ENCODE measurements at regions not wholly inside any gene's neighbourhood (a gene's known extent, or its start where the extent isn't known, plus 50 kb on each side); places are given as distances from the start of the nearest gene placed in this dataset.

DNA sequence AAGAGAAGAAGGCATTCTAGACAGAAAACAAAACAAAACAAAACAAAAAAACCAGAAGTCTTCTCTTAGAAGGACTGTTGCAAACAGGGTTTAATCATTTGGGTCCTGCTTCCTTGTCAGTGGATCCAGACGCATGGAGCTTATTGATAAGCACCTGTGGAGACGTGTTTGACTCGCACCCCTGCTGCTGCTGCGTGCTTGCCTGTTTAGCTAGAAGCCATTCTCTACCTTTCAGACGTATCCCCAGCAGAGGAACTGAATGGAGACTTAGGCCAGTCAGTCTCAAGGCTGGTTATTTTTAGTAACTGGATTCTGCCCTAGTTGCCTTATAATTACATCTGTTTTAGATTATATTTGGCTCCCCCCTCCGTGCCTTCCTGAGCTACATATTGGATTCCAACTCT is 186.1 kb upstream of the EEA1 start:
- no peaks in the 10 kb centered on the region for H3K36me3 ChIP-seq (ENCODE audit: insufficient read depth, low read length)
- no peak overlapping the region for H3K27ac Mint-ChIP-seq (ENCODE audit: unreplicated experiment)
- H3K4me2 ChIP-seq (ENCODE audit: low read length) = peak overlapping the region; percentile 32
- no peak overlapping the region for H3K4me3 Mint-ChIP-seq (ENCODE audit: unreplicated experiment)
- H3K4me3 ChIP-seq (ENCODE audit: insufficient read depth, low read depth, low read length) = no peak overlapping the region
- no peak overlapping the region for H3K9ac ChIP-seq (ENCODE audit: low read length)
- no peaks in the 10 kb centered on the region for H3K36me3 Mint-ChIP-seq (ENCODE audit: low read depth, unreplicated experiment)
- no peaks in the 10 kb centered on the region for H3K27me3 ChIP-seq (ENCODE audit: insufficient read depth, low read length)
- no peak overlapping the region for H2AFZ ChIP-seq (ENCODE audit: low read depth, low read length)
- no peaks in the 10 kb centered on the region for H3K9me3 ChIP-seq (ENCODE audit: insufficient read depth, low read depth, low read length)
- TF ChIP-seq EZH2 (IDR thresholded peaks at IDR 0.05; ENCODE audit: insufficient read depth, low read length) = no peak
- TF ChIP-seq, protein P1, sequence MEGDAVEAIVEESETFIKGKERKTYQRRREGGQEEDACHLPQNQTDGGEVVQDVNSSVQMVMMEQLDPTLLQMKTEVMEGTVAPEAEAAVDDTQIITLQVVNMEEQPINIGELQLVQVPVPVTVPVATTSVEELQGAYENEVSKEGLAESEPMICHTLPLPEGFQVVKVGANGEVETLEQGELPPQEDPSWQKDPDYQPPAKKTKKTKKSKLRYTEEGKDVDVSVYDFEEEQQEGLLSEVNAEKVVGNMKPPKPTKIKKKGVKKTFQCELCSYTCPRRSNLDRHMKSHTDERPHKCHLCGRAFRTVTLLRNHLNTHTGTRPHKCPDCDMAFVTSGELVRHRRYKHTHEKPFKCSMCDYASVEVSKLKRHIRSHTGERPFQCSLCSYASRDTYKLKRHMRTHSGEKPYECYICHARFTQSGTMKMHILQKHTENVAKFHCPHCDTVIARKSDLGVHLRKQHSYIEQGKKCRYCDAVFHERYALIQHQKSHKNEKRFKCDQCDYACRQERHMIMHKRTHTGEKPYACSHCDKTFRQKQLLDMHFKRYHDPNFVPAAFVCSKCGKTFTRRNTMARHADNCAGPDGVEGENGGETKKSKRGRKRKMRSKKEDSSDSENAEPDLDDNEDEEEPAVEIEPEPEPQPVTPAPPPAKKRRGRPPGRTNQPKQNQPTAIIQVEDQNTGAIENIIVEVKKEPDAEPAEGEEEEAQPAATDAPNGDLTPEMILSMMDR (IDR thresholded peaks at IDR 0.05; ENCODE audit: insufficient read depth, low read depth, low read length) = no peak
- H3K79me2 ChIP-seq (ENCODE audit: insufficient read depth, low read length) = no peaks in the 10 kb centered on the region
- peaks cover 7% of the 10 kb centered on the region for H3K4me1 Mint-ChIP-seq (ENCODE audit: low read depth, unreplicated experiment)
- H4K20me1 ChIP-seq (ENCODE audit: insufficient read depth, low read length) = no peaks in the 10 kb centered on the region
- H3K27ac ChIP-seq (ENCODE audit: low read depth, low read length) = no peak overlapping the region
- H3K9me3 Mint-ChIP-seq (ENCODE audit: unreplicated experiment) = no peaks in the 10 kb centered on the region
- DNase-seq (ENCODE audit: low read depth) = no peak
- FAIRE-seq = no peak
- peaks cover 3% of the 10 kb centered on the region for H3K4me1 ChIP-seq (ENCODE audit: insufficient read depth, low read length)
- peaks cover 2% of the 10 kb centered on the region for H3K27me3 Mint-ChIP-seq (ENCODE audit: low read depth, unreplicated experiment)

DNA sequence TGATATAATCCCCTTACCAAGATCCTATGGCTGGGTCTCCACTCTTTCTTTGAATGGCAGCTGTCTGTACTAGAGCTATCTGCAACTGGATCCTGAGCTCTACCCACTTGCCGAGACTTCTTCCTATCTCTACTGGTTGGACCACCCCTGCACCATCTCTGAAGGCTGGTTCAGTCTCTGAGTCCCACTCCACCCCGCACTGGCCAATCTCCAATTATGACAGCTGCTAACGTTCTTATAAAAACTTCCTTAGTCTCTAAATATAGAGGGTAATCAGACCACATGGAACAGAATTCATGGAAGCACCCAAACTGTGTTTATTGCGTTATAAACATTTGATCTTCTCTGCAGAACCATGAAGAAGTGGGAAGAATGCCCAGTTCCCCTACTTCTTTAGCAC is 186.6 kb upstream of the EEA1 start:
- FAIRE-seq (no peak), DNase-seq (ENCODE audit: low read depth) (no peak)
- Histone ChIP-seq H3K9ac (ENCODE audit: low read length) (no peak overlapping the region), H2AFZ (ENCODE audit: low read depth, low read length) (no peak overlapping the region), H3K27ac (ENCODE audit: low read depth, low read length) (no peak overlapping the region), H4K20me1 (ENCODE audit: insufficient read depth, low read length) (no peaks in the 10 kb centered on the region), H3K4me1 (ENCODE audit: insufficient read depth, low read length) (peaks cover 3% of the 10 kb centered on the region), H3K4me2 (ENCODE audit: low read length) (no peak overlapping the region), H3K9me3 (ENCODE audit: insufficient read depth, low read depth, low read length) (no peaks in the 10 kb centered on the region), H3K4me3 (ENCODE audit: insufficient read depth, low read depth, low read length) (no peak overlapping the region), H3K79me2 (ENCODE audit: insufficient read depth, low read length) (no peaks in the 10 kb centered on the region), H3K36me3 (ENCODE audit: insufficient read depth, low read length) (no peaks in the 10 kb centered on the region), H3K27me3 (ENCODE audit: insufficient read depth, low read length) (no peaks in the 10 kb centered on the region)
- no peak for TF ChIP-seq EZH2 (IDR thresholded peaks at IDR 0.05; ENCODE audit: insufficient read depth, low read length)
- TF ChIP-seq, protein P1 (IDR thresholded peaks at IDR 0.05; ENCODE audit: insufficient read depth, low read depth, low read length) = no peak
- H3K4me1 Mint-ChIP-seq (ENCODE audit: low read depth, unreplicated experiment) = peaks cover 7% of the 10 kb centered on the region
- peaks cover 2% of the 10 kb centered on the region for H3K27me3 Mint-ChIP-seq (ENCODE audit: low read depth, unreplicated experiment)
- no peak overlapping the region for H3K27ac Mint-ChIP-seq (ENCODE audit: unreplicated experiment)
- no peak overlapping the region for H3K4me3 Mint-ChIP-seq (ENCODE audit: unreplicated experiment)
- H3K9me3 Mint-ChIP-seq (ENCODE audit: unreplicated experiment) = no peaks in the 10 kb centered on the region
- no peaks in the 10 kb centered on the region for H3K36me3 Mint-ChIP-seq (ENCODE audit: low read depth, unreplicated experiment)

DNA sequence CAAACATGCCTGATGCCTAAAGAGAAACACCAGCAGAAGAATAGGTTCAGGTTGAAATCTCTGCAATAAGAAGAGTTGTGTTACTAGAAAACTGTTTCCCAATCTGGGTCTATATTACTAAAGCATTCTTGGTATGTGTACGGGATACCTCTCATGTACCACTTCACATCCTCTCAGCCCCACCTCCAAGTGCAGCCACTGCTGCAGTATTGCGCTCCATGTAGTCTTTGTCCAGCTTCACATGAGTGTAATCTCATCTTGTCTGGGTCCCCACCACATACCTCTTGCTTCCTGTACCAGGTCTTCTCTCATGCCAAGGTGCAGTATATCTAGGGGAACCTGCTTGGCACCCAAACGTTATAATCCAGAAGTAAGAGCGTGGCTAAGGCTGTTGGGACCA is 187.5 kb upstream of the EEA1 start:
- H2AFZ ChIP-seq (ENCODE audit: low read depth, low read length) = no peak overlapping the region
- Mint-ChIP-seq H3K36me3 (ENCODE audit: low read depth, unreplicated experiment) (no peaks in the 10 kb centered on the region), H3K4me3 (ENCODE audit: unreplicated experiment) (no peak overlapping the region), H3K4me1 (ENCODE audit: low read depth, unreplicated experiment) (peaks cover 8% of the 10 kb centered on the region), H3K27me3 (ENCODE audit: low read depth, unreplicated experiment) (peaks cover 2% of the 10 kb centered on the region), H3K9me3 (ENCODE audit: unreplicated experiment) (no peaks in the 10 kb centered on the region), H3K27ac (ENCODE audit: unreplicated experiment) (no peak overlapping the region)
- H3K4me2 ChIP-seq (ENCODE audit: low read length) = no peak overlapping the region
- H3K4me3 ChIP-seq (ENCODE audit: insufficient read depth, low read depth, low read length) = no peak overlapping the region
- H3K27ac ChIP-seq (ENCODE audit: low read depth, low read length) = no peak overlapping the region
- FAIRE-seq = no peak
- H3K4me1 ChIP-seq (ENCODE audit: insufficient read depth, low read length) = peaks cover 3% of the 10 kb centered on the region
- no peaks in the 10 kb centered on the region for H3K27me3 ChIP-seq (ENCODE audit: insufficient read depth, low read length)
- H3K79me2 ChIP-seq (ENCODE audit: insufficient read depth, low read length) = no peaks in the 10 kb centered on the region
- H3K9ac ChIP-seq (ENCODE audit: low read length) = no peak overlapping the region
- no peaks in the 10 kb centered on the region for H3K36me3 ChIP-seq (ENCODE audit: insufficient read depth, low read length)
- no peak for DNase-seq (ENCODE audit: low read depth)
- TF ChIP-seq EZH2 (IDR thresholded peaks at IDR 0.05; ENCODE audit: insufficient read depth, low read length) = no peak
- TF ChIP-seq, protein P1 (IDR thresholded peaks at IDR 0.05; ENCODE audit: insufficient read depth, low read depth, low read length) = no peak
- H3K9me3 ChIP-seq (ENCODE audit: insufficient read depth, low read depth, low read length) = no peaks in the 10 kb centered on the region
- no peaks in the 10 kb centered on the region for H4K20me1 ChIP-seq (ENCODE audit: insufficient read depth, low read length)

All from astrocyte (in vitro differentiated cells and primary cell).